HG03196 (cell line): ENCODE measurements at regions not wholly inside any gene's neighbourhood (a gene's known extent, or its start where the extent isn't known, plus 50 kb on each side); places are given as distances from the start of the nearest gene placed in this dataset.
"Not testable (repeated sequence)": the region's sequence is repeated elsewhere in the genome, so short reads cannot be mapped to it uniquely, and the experiment has no call there.

Experiments used
- ATAC-seq: cut with Tn5 transposase; IDR thresholded peaks from one replicate; pipeline ENCODE4 v1.9.1; 2021; ENCODE audit not compliant: unreplicated experiment

DNA sequence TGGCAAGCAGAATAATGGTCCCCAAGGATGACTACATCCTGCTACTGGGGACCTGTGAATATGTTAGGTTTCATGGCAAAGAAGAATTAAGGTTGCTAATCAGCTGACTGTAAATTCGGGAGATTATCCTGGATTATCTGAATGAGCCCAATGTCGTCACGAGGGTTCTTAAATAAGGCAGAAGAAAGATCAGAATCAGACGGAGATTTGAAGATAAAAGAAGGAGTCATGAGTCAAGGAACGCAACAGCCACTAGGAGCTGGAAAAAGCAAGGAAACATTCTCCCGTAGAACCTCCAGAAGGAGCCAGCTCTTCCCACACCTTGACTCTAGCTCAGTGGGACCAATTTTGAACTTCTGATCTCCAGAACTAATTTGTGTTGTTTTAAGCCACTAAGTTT lies 82.9 kb upstream of the APBB1IP start:
- no peak for ATAC-seq

DNA sequence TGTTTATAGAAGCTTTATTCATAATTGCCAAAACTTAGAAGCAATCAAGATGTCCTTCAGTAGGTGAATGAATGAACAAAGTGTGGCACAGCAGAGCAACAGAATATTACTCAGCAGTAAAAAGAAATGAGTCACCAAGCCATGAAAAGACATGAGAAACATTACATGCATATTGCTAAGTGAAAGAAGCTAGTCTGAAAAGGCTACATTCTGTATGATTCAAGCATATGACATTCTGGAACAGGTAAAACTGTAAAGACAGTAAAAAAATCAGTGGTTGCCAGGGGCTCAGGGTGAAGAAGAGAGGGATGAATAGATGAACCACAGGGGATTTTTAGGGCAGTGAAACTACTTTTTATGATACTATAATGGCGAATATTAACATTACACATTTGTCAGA lies 80.9 kb upstream of the APBB1IP start:
- ATAC-seq = peak; percentile 68

DNA sequence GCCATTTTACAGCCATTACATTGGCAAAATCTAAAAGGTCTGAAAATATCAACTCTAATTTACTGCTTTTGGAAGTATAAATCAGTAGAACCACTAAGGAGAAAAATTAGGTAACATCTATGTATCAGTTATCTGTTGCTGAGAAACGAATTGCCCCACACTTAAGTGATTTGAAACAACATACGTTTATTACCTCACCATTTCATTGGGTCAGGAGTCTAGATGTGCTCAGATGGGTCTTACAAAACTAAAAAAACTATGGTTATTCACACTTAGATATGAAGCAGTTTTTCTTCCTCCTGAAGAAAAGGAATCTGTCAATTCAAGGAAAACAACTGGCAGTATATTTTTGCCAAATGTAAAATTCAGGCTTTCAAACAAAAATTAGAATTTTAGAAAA lies 80.1 kb upstream of the APBB1IP start:
- ATAC-seq = no peak

DNA sequence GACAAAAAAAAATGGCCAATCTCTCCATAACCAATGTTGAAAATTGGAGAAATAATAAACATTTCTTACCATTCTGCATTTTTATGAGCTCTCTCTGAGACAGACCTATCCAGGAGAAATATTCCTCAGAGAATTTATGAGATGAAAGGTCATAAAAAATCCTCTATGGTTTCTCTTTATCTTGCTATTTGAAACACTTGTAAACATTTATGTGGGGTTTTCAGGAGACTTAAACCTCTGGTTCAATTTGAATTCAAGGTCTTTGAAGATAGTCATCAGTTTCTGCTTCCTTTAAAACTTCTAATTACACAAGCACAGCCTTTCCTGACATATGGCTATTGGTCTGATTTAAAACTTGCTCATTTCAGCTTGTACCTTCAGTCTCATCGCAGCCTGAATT lies 78.5 kb upstream of the APBB1IP start:
- no peak for ATAC-seq

DNA sequence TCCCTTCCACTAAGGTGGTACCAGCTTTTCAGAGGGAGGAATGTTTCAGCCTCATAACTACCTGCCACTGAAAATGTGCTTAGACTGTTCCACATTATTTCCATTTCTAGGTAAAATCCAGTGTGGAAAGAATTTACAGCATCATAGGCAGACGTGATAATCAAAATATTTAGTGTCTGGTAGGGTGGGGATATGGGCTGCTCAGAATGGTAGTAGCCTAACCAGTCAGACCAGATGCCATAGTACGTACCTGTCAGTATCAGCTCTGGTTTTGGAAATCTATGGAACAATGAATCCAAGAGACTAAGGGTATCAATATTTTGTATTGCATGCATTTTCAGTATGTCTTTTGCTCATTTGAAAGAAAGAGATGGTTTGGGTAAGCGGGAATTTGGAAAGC lies 76.8 kb upstream of the APBB1IP start:
- no peak for ATAC-seq

DNA sequence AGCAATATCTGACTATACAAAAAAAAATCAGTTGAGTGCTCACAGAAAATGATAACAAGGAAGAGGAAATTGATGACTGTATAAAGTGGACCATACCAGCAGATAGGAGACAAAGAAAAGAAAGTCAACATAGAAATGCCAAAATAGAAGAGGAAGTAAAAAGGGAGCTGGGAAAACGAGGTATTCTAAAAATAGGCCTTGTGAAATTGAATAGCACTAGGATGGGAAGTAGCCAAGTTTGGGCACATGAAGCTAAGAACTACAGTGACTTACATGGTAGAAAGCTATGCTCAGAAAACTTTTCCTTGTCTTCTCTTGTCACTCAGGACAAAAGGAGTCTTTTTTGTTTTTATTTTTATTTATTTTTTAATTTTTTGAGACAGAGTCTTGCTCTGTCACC lies 76.2 kb upstream of the APBB1IP start:
- no peak for ATAC-seq

DNA sequence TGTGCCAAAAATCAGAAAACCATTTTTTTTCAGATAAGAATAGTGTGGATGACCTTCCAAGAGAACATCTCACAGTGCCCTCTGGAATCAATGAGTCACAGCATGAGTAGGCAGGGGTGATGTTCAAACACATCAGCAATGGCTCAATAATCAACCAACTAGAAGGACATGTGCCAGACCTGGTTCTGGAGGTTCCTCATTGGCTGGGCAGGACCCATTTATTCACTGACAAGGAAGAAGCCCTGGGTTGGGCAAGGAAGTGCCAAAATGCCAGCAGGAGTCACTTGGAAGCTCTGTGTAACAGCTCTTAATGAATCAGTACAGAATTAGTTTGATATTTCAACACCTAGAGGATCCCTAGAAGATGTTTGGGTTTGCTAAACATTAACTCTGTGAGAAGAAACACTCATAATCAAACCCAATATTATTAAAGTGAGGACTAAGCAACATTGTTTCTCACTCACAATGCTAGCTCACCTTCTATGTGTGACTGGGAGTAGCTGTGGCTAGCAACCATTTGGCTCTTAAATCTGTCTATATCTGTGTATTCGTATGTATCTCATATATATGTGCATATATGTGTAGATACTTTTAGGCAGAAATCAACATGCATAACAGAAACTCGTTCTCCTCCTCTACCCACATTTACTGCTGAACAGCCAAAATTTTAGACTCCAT lies 72.3 kb upstream of the APBB1IP start:
- ATAC-seq = no peak

DNA sequence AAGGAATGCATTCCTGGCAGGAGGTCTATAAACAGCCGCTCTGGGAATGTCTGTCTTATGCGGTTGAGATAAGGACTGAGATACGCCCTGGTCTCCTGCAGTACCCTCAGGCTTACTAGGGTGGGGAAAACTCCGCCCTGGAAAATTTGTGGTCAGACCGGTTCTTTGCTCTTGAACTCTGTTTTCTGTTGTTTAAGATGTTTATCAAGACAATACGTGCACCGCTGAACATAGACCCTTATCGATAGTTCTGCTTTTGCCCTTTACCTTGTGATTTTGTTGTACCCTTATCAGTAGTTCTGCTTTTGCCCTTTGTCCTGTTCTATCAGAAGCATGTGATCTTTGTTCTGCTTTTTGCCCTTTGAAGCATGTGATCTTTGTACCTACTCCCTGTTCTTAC lies 71.1 kb upstream of the APBB1IP start:
- ATAC-seq = not testable (repeated sequence)

DNA sequence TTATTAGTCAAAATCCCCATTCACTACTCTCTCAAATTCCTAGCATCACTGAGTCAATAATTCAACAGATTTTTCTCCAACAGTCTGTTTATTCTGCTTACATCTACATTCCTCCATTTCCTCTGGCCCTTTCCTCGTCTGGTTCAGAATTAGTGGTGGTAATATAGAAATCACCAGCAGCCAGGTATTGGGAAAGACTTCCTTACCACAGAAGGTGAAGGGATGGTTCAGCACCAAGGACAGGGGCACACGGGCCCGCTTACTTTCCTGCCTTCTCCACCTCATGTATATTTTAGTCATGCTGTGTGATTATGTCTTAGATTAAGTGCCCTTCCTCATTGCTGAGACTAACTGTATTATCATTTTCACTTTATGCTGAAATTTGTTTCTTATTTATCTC lies 70.4 kb upstream of the APBB1IP start:
- ATAC-seq = peak; percentile 39

DNA sequence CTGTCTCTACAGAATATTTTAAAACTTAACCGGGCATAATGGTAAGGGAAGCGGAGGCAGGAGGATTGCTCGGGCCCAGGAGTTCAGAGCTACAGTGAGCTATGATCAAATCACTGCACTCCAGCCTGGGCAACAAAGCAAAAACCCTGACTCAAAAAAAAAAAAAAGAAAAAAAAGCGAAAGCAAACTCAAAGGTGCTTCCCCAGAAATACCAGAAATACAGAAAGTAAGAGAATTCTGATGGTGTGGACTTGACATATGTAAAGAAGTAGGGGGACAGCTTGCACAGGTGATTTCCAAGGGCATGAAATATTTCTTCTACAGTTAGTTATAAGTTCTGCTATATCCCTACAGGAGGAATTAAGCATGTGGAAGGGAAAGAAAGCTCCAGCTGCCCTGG lies 69.7 kb upstream of the APBB1IP start:
- peak; percentile 38 for ATAC-seq

DNA sequence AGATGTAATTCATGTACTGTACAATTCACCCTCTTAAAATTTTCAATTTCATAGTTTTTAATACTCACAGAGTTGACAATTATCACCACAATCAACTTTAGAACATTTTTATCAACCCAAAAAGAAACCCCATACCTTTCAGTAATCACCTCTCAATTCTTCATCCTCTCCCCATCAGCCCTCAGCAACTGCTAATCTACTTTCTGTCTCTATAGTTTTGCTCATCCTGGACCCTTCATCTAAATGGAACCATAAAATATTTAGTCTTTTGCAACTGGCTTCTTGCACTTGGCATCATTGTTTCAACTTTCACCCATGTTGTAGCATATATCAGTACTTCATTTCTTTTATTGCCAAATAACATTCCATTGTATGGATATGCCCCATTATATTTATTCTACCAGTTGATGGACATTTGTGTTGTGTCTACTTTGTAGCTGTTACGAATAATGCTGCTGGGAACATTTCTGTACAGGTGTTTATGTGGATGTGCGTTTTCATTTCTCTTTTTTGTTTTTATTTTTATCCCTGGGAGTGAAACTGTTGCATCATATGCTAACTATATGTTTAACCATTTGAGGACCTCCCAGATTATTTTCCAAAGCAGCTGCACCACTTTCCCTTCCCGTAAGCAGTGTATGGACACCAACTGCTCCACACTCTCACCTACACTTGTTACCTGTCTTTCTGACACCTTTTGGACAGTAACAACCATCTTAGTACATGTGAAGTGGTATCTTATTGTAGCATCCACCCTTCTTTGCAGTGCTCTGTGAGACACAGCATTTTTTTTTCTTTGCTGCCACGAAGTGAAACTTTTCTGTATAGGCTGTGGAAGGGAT lies 65.4 kb upstream of the APBB1IP start:
- peak; percentile 69 for ATAC-seq

DNA sequence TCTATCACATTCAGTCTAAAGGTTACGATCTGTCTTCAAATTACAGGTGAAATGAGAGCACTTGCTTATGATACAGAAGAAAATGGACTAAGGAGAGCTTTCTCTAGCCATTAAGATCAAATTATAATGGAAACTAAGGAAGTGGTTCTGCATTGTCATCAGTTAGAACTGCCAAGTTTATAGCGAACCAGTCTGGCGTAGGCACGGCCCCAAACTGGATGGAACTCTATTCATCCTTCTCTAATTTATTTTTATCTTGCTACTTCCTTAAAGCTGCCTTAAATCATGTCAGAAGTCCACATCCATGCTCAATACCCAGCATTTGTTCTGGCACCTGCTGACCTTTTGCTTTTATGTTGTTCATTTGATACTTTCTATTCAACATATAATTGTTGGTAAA lies 63.7 kb upstream of the APBB1IP start:
- no peak for ATAC-seq

DNA sequence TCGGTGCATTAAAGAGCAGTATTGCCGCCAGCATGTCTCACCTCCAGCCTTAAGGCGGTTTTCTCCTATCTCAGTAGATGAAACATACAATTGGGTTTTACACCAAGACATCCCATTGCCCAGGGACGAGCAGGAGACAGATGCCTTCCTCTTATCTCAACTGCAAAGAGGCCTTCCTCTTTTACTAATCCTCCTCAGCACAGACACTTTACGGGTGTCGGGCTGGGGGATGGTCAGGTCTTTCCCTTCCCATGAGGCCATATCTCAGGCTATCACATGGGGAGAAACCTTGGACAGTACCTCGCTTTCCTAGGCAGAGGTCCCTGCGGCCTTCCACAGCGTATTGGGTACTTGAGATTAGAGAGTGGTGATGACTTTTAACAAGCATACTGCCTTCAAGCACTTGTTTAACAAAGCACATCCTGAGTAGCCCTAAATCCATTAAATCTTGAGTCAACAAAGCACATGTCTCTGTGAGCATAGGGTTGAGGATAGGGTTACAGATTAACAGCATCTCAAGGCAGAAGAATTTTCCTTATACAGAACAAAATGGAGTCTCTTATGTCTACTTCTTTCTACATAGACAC lies 60.8 kb upstream of the APBB1IP start:
- not testable (repeated sequence) for ATAC-seq

DNA sequence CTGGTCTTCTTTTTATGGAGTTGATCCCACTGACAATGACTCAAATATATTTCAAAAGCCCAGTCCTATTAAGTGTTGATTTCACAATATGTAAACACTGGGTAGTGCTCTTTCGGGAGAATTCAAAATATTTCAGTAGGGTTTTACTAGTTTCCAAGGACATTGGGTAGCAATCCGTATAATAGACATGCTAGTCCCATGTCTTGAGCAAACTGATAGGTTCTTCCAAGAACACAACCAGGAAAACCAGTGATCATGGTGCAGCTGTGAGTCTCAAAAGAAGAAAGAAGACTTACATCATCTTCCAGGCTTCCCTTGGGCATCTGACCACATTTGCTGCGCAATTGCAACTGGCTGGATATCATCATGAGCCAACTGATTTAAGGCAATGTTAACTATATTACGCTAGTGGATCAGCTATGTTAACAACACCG lies 59.3 kb upstream of the APBB1IP start:
- ATAC-seq = no peak

DNA sequence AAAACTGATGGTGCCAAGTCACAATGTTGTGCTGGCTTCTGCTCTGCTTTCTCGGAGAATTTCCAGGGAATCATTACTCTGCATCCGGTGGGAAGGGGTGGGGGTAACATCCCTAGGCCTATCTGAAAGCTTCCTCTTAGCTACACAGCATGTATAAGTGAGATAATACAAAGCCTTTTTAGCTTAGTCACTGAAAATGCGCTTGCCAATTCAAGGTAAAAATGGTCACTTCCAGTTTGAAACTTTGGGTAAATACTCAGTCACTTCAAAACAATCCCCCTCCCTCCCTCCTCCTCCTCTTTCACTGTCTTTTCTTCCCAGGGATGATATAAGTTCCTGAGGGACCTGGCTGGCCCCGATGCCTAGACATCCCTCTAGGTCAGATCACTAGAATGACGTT lies 57.3 kb upstream of the APBB1IP start:
- no peak for ATAC-seq

DNA sequence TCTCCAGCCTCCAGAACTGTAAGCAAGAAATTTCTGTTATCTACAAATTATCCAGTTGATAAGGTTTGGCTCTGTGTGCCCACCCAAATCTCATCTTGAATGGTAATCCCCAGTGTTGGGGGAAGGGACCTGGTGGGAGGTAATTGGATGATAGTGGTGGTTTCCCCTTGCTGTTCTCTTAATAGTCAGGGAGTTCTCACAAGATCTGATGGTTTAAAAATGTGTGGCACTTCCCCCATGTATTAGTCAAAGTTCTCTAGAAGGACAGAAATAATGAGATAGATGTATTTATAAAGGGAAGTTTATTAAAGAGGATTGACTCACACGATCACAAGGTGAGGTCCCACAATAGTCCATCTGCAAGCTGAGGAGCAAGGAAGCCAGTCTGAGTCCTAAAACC lies 56.2 kb upstream of the APBB1IP start:
- ATAC-seq = no peak

DNA sequence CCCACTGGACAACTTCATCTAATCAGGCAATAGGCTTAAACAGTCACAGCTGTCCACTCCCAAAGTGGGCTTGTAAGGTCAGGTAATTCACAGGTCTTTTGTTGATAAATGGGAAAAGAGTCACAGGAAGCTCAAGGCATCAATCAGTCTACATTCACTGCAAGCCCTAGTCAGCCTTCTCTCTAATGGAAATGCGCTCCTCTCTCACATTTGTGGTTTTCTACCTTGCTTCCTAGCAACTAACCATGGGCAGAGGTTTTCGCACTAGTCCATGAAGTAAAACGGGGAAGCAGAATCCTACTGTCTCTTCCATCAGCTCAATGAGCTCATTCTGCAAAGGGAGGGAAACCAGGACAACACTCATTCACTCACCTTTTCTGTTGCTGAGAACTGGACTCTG lies 53.5 kb upstream of the APBB1IP start:
- ATAC-seq = no peak

DNA sequence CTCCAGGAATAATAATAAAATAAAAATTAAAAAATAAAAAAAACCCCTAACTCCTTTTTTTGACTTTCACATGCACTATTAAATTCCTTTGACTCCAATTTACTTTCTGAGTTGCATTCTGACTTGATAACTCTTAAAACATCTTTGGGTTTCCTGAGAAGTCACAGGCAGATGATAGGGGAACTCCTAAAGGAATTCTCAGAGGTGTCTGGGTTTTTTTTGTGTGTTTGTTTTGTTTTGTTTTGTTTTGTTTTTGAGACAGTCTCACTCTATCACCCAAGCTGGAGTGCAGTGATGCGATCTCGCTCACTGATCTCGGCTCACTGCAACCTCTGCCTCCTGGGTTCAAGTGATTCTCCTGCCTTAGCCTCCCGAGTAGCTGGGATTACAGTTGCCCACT lies 52.7 kb upstream of the APBB1IP start:
- ATAC-seq = no peak

DNA sequence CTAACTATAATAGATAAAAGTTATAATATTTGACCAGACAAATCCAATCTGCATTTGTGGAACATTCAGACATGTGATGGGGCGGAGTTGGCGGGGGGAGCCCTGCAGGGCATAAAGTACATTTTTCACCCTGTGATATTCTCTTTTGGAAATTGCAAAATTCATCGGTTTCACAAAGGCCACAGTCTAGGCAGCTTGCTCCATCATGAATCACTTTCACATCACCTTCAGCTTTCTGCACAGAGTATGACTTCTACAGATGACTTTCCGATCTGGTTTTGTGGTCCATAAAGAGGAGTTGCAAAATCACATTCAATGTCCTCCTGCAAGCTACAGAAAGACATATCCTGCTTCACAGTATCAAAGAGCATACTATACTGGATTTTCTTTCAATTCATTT lies 51.4 kb upstream of the APBB1IP start:
- ATAC-seq = no peak
